Neural progenitor cell (in vitro differentiated cells): ENCODE measurements at regions not wholly inside any gene's neighbourhood (a gene's known extent, or its start where the extent isn't known, plus 50 kb on each side); places are given as distances from the start of the nearest gene placed in this dataset.

Experiments
- DNase-seq: peaks from one replicate; pipeline ENCODE4 v3.0.0-alpha.2; 2016; ENCODE audit warnings: low spot score
- H2AFZ ChIP-seq: fragments of 200-600 bp; sonication (generic); replicated peaks from 2 replicates; pipeline ENCODE4 v1.6.1; 2016; ENCODE audit warnings: antibody characterized with exemption
- H3F3A ChIP-seq: fragments of 200-600 bp; sonication (generic); 2 replicates; pipeline ENCODE4 v1.6.1; 2016; ENCODE audit warnings: antibody characterized with exemption, low read depth
- H3K27ac ChIP-seq: fragments of 200-600 bp; sonication (generic); 2 replicates; pipeline ENCODE4 v1.5.1; 2016; ENCODE audit warnings: mild to moderate bottlenecking
- H3K27me3 ChIP-seq: fragments of 200-600 bp; sonication (generic); 2 replicates; pipeline ENCODE4 v1.6.1; 2016; ENCODE audit warnings: mild to moderate bottlenecking, moderate library complexity
- H3K36me3 ChIP-seq: fragments of 200-600 bp; sonication (generic); 2 replicates; pipeline ENCODE4 v1.5.1; 2016
- H3K4me1 ChIP-seq: fragments of 200-600 bp; sonication (generic); 2 replicates; pipeline ENCODE4 v1.6.1; 2016; ENCODE audit warnings: mixed run types
- H3K4me2 ChIP-seq: fragments of 200-600 bp; sonication (generic); 2 replicates; pipeline ENCODE4 v1.6.1; 2016
- H3K4me3 ChIP-seq: fragments of 200-600 bp; sonication (generic); 2 replicates; pipeline ENCODE4 v1.5.1; 2016
- H3K79me2 ChIP-seq: fragments of 200-600 bp; sonication (generic); 2 replicates; pipeline ENCODE4 v1.6.1; 2016; ENCODE audit warnings: low read depth
- H3K9ac ChIP-seq: fragments of 200-600 bp; sonication (generic); 2 replicates; pipeline ENCODE4 v1.6.1; 2016
- H3K9me3 ChIP-seq: fragments of 200-600 bp; sonication (generic); 2 replicates; pipeline ENCODE4 v1.5.1; 2016; ENCODE audit warnings: low read depth
- H4K20me1 ChIP-seq: fragments of 200-600 bp; sonication (generic); 2 replicates; pipeline ENCODE4 v1.6.1; 2016; ENCODE audit warnings: low read depth
- H3K27ac Mint-ChIP-seq: 3 replicates; pipeline ENCODE4 v1.8.0; 2021; ENCODE audit warnings: mixed read lengths
- H3K27me3 Mint-ChIP-seq: 2 replicates; pipeline ENCODE4 v1.8.0; 2022; ENCODE audit warnings: low read depth, mild to moderate bottlenecking, inconsistent platforms, moderate library complexity, mixed read lengths; ENCODE audit not compliant: insufficient read depth
- H3K36me3 Mint-ChIP-seq: 3 replicates; pipeline ENCODE4 v1.8.0; 2021; ENCODE audit warnings: mixed read lengths
- H3K4me1 Mint-ChIP-seq: 3 replicates; pipeline ENCODE4 v1.8.0; 2021; ENCODE audit warnings: mixed read lengths
- H3K4me3 Mint-ChIP-seq: 3 replicates; pipeline ENCODE4 v1.8.0; 2021; ENCODE audit warnings: mild to moderate bottlenecking, moderate library complexity, mixed read lengths
- H3K9me3 Mint-ChIP-seq: 3 replicates; pipeline ENCODE4 v1.8.0; 2020; ENCODE audit warnings: mixed read lengths
- CTCF ChIP-seq: fragments of 200-600 bp; sonication (generic); IDR thresholded peaks from 2 replicates; pipeline ENCODE4 v1.5.1; 2017; ENCODE audit warnings: antibody characterized with exemption, mild to moderate bottlenecking
- EZH2 ChIP-seq: fragments of 200-600 bp; sonication (generic); IDR thresholded peaks from 2 replicates; pipeline ENCODE4 v1.6.1; 2017; ENCODE audit warnings: antibody characterized with exemption, mild to moderate bottlenecking, moderate library complexity
- EZH2phosphoT487 ChIP-seq: fragments of 200-600 bp; sonication (generic); IDR thresholded peaks from 2 replicates; pipeline ENCODE4 v1.6.1; 2017; ENCODE audit warnings: antibody characterized with exemption

GRCh38 chr4:169342906-169343564 is 72.3 kb upstream of the SH3RF1 start:
- Histone ChIP-seq H2AFZ (no peak overlapping the region), H3F3A (no peaks in the 10 kb centered on the region), H3K4me2 (no peak overlapping the region), H3K79me2 (no peaks in the 10 kb centered on the region), H3K27me3 (no peaks in the 10 kb centered on the region), H3K9ac (no peak overlapping the region), H3K9me3 (no peaks in the 10 kb centered on the region), H4K20me1 (no peaks in the 10 kb centered on the region), H3K36me3 (no peaks in the 10 kb centered on the region), H3K4me3 (no peak overlapping the region), H3K4me1 (peaks cover 10% of the 10 kb centered on the region), H3K27ac (no peak overlapping the region)
- DNase-seq: no peak
- Mint-ChIP-seq H3K27me3 (peaks cover 3% of the 10 kb centered on the region), H3K4me1 (peaks cover 14% of the 10 kb centered on the region), H3K4me3 (no peak overlapping the region), H3K9me3 (peaks cover 2% of the 10 kb centered on the region), H3K36me3 (no peaks in the 10 kb centered on the region), H3K27ac (no peak overlapping the region)
- TF ChIP-seq CTCF (no peak), EZH2 (no peak), EZH2phosphoT487 (no peak)

GRCh38 chr4:169342159-169342860 is 71.6 kb upstream of the SH3RF1 start:
- TF ChIP-seq CTCF (no peak), EZH2phosphoT487 (no peak), EZH2 (no peak)
- H2AFZ ChIP-seq: no peak overlapping the region

GRCh38 chr4:169341490-169341889 is 70.7 kb upstream of the SH3RF1 start:
- no peak for DNase-seq
- TF ChIP-seq EZH2phosphoT487: no peak
- no peak for TF ChIP-seq CTCF
- no peak for TF ChIP-seq EZH2

More at GRCh38 chr4:169342159-169342860, 71.6 kb upstream of the SH3RF1 start:
- no peak overlapping the region for H3K4me3 ChIP-seq
- Mint-ChIP-seq H3K9me3 (peaks cover 7% of the 10 kb centered on the region), H3K4me1 (peaks cover 14% of the 10 kb centered on the region), H3K36me3 (no peaks in the 10 kb centered on the region), H3K4me3 (no peak overlapping the region), H3K27me3 (no peaks in the 10 kb centered on the region), H3K27ac (no peak overlapping the region)
- no peak for DNase-seq
- peaks cover 10% of the 10 kb centered on the region for H3K4me1 ChIP-seq
- no peaks in the 10 kb centered on the region for H3F3A ChIP-seq
- no peak overlapping the region for H3K9ac ChIP-seq
- H3K9me3 ChIP-seq: no peaks in the 10 kb centered on the region
- no peaks in the 10 kb centered on the region for H3K27me3 ChIP-seq
- H3K79me2 ChIP-seq: no peaks in the 10 kb centered on the region
- no peaks in the 10 kb centered on the region for H3K36me3 ChIP-seq
- H4K20me1 ChIP-seq: no peaks in the 10 kb centered on the region
- H3K4me2 ChIP-seq: no peak overlapping the region
- H3K27ac ChIP-seq: no peak overlapping the region

More at GRCh38 chr4:169341490-169341889, 70.7 kb upstream of the SH3RF1 start:
- Mint-ChIP-seq H3K4me3 (no peak overlapping the region), H3K36me3 (no peaks in the 10 kb centered on the region), H3K27ac (no peak overlapping the region), H3K9me3 (peaks cover 9% of the 10 kb centered on the region), H3K4me1 (peaks cover 14% of the 10 kb centered on the region), H3K27me3 (no peaks in the 10 kb centered on the region)
- Histone ChIP-seq H3K36me3 (no peaks in the 10 kb centered on the region), H3K4me2 (no peak overlapping the region), H3K4me3 (no peak overlapping the region), H3K9ac (no peak overlapping the region), H4K20me1 (no peaks in the 10 kb centered on the region), H3K79me2 (no peaks in the 10 kb centered on the region), H3K9me3 (no peaks in the 10 kb centered on the region), H3K27ac (no peak overlapping the region), H3K4me1 (peaks cover 10% of the 10 kb centered on the region), H3F3A (no peaks in the 10 kb centered on the region), H2AFZ (no peak overlapping the region), H3K27me3 (no peaks in the 10 kb centered on the region)
